RWPE2 (cell line): ENCODE measurements at regions not wholly inside any gene's neighbourhood (a gene's known extent, or its start where the extent isn't known, plus 50 kb on each side); places are given as distances from the start of the nearest gene placed in this dataset.

Source experiments
- ATAC-seq: fragments of 200-7000 bp; cut with Tn5 transposase; 3 replicates; pipeline ENCODE4 v1.9.1; 2021; ENCODE audit warnings: low read depth
- DNase-seq: peaks from one replicate; pipeline ENCODE4 v3.0.0-alpha.2; 2020; ENCODE audit warnings: low spot score
- H3K27ac ChIP-seq: fragments of 450-650 bp; 2 replicates; pipeline ENCODE4 v1.5.1; 2017; ENCODE audit warnings: mild to moderate bottlenecking; ENCODE audit not compliant: poor library complexity, severe bottlenecking
- H3K27me3 ChIP-seq: fragments of 250-450 bp; sonication (Bioruptor Pico); 2 replicates; pipeline ENCODE4 v1.5.1; 2021; ENCODE audit warnings: mild to moderate bottlenecking, moderate library complexity; ENCODE audit not compliant: insufficient read depth, poor library complexity, severe bottlenecking
- H3K36me3 ChIP-seq: fragments of 250-450 bp; sonication (Bioruptor Pico); 2 replicates; pipeline ENCODE4 v1.5.1; 2020; ENCODE audit warnings: low read depth, mild to moderate bottlenecking, moderate library complexity
- H3K4me1 ChIP-seq: fragments of 250-450 bp; sonication (Bioruptor Pico); 2 replicates; pipeline ENCODE4 v1.5.1; 2021; ENCODE audit warnings: mild to moderate bottlenecking, moderate library complexity; ENCODE audit not compliant: insufficient read depth, poor library complexity, severe bottlenecking
- H3K4me3 ChIP-seq: fragments of 250-450 bp; sonication (Bioruptor Pico); 2 replicates; pipeline ENCODE4 v1.5.1; 2021; ENCODE audit warnings: mild to moderate bottlenecking, moderate library complexity; ENCODE audit not compliant: severe bottlenecking
- H3K9me3 ChIP-seq: fragments of 250-450 bp; sonication (Bioruptor Pico); 2 replicates; pipeline ENCODE4 v1.5.1; 2021; ENCODE audit warnings: mild to moderate bottlenecking, moderate library complexity; ENCODE audit not compliant: severe bottlenecking
- TF ChIP-seq, protein P1 (sequence below): fragments of 450-650 bp; IDR thresholded peaks from one replicate; pipeline ENCODE4 v1.5.1; 2017; ENCODE audit warnings: mild to moderate bottlenecking, moderate library complexity; ENCODE audit not compliant: poor library complexity, severe bottlenecking

DNA sequence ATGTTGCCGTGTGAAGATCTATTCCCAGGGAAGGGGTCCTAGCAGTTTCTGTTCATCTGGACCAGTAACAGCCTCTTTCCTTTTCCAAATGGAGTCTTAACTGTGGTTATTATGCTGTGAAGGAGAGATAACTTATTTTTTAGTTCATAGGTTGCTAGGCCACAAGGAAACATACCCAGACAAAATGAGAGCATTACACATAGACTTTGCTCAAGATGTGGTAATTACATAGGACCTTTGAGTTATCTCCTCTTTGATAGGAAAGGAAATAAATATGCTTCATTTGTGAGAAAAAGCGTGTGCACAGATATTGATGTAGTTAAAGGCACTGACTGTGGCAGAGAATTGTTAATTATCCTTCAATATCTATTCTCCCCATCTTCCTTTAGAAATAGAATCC is 52.5 kb upstream of the SNX2 start:
- H3K36me3 ChIP-seq = no peaks in the 10 kb centered on the region
- TF ChIP-seq, protein P1, sequence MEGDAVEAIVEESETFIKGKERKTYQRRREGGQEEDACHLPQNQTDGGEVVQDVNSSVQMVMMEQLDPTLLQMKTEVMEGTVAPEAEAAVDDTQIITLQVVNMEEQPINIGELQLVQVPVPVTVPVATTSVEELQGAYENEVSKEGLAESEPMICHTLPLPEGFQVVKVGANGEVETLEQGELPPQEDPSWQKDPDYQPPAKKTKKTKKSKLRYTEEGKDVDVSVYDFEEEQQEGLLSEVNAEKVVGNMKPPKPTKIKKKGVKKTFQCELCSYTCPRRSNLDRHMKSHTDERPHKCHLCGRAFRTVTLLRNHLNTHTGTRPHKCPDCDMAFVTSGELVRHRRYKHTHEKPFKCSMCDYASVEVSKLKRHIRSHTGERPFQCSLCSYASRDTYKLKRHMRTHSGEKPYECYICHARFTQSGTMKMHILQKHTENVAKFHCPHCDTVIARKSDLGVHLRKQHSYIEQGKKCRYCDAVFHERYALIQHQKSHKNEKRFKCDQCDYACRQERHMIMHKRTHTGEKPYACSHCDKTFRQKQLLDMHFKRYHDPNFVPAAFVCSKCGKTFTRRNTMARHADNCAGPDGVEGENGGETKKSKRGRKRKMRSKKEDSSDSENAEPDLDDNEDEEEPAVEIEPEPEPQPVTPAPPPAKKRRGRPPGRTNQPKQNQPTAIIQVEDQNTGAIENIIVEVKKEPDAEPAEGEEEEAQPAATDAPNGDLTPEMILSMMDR = no peak
- peaks cover 9% of the 10 kb centered on the region for H3K4me1 ChIP-seq
- no peaks in the 10 kb centered on the region for H3K27me3 ChIP-seq
- DNase-seq (no peak), ATAC-seq (no peak)
- no peaks in the 10 kb centered on the region for H3K9me3 ChIP-seq
- no peak overlapping the region for H3K4me3 ChIP-seq
- no peak overlapping the region for H3K27ac ChIP-seq

DNA sequence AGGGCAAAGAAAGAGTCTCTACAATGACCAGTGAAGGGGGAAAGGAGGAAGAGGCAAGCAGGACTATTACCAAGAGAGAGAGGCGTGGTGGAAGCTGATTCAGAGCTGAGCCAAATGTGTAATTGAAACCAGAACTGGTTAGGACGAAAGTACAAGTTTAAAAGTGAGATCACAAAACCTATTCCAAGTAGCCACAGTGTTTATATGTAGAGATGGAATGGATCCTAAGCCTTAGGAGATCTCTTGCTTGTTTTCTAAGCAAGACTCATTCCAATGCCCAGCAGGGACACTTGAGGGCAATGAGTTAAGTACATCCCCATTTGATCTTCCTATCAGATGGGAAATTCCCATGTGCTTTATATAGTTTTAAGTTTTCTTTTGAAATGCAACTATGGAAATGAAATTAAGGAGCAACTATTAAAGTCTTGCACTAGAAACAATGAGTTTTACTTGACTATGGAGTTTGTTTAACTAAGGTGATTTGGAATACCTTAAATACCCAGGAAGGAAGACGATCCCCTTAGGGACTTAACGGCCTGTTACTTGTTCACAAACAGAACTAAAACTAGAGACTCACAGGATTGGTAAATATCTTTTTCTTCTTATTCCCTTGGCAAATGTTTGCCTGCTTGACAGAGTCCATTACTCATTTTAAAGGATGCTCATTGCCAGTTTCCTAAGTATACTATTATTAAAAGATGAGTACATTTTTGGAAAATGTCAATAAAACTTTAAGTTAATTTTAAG is 51.1 kb upstream of the SNX2 start:
- Histone ChIP-seq H3K36me3 (no peaks in the 10 kb centered on the region), H3K27me3 (no peaks in the 10 kb centered on the region), H3K4me1 (peaks cover 9% of the 10 kb centered on the region), H3K4me3 (no peak overlapping the region), H3K27ac (no peak overlapping the region), H3K9me3 (no peaks in the 10 kb centered on the region)
- DNase-seq = no peak
- ATAC-seq = peak; percentile 54
- TF ChIP-seq, protein P1 = no peak
